Muscle layer of duodenum (tissue), 2 donors: ENCODE measurements at regions not wholly inside any gene's neighbourhood (a gene's known extent, or its start where the extent isn't known, plus 50 kb on each side); places are given as distances from the start of the nearest gene placed in this dataset.

Source experiments
- H3K27ac ChIP-seq: one replicate; pipeline ENCODE4 v1.7.0; 2013; ENCODE audit warnings: mild to moderate bottlenecking, low read length
- H3K27me3 ChIP-seq: one replicate; pipeline ENCODE4 v1.7.0; 2013; ENCODE audit warnings: low read depth, mild to moderate bottlenecking, control low read depth, low read length
- H3K36me3 ChIP-seq, 2 donors: one replicate each; pipeline ENCODE4 v1.7.0; 2013; ENCODE audit warnings: low read length in 2 of 2, control low read depth in 1 of 2, mild to moderate bottlenecking in 1 of 2; ENCODE audit not compliant: insufficient read depth in 2 of 2, control insufficient read depth in 1 of 2
- H3K4me1 ChIP-seq, 2 donors: one replicate each; pipeline ENCODE4 v1.7.0; 2013; ENCODE audit warnings: low read length in 2 of 2, mild to moderate bottlenecking in 2 of 2, control low read depth in 1 of 2, moderate library complexity in 1 of 2; ENCODE audit not compliant: insufficient read depth in 2 of 2, control insufficient read depth in 1 of 2
- H3K4me3 ChIP-seq, 2 donors: one replicate each; pipeline ENCODE4 v1.7.0; 2013; ENCODE audit warnings: low read length in 2 of 2, low read depth in 1 of 2, mild to moderate bottlenecking in 1 of 2
- H3K9me3 ChIP-seq, 2 donors: one replicate each; pipeline ENCODE4 v1.7.0; 2013; ENCODE audit warnings: low read length in 2 of 2, control low read depth in 1 of 2, mild to moderate bottlenecking in 1 of 2; ENCODE audit not compliant: control insufficient read depth in 1 of 2
- donor health status: healthy.

- H3K27ac ChIP-seq: no peak overlapping the region
- H3K9me3 ChIP-seq: no peaks in the 10 kb centered on the region
These were observed 618.9 kb upstream of the IGFBP3 start for GRCh38 chr7:46539892-46540483.

GRCh38 chr7:46537191-46537905, 616.3 kb upstream of the IGFBP3 start:
- Histone ChIP-seq H3K36me3 (no peaks in the 10 kb centered on the region), H3K9me3 (no peaks in the 10 kb centered on the region), H3K4me3 (no peak overlapping the region), H3K27me3 (no peaks in the 10 kb centered on the region), H3K27ac (no peak overlapping the region), H3K4me1 (no peaks in the 10 kb centered on the region)

More at GRCh38 chr7:46539892-46540483, 618.9 kb upstream of the IGFBP3 start:
- H3K36me3 ChIP-seq: no peaks in the 10 kb centered on the region
- H3K4me1 ChIP-seq: no peaks in the 10 kb centered on the region
- no peaks in the 10 kb centered on the region for H3K27me3 ChIP-seq
- H3K4me3 ChIP-seq: no peak overlapping the region

- peaks cover 0 to 4% of the 10 kb centered on the region in 2 donors for H3K9me3 ChIP-seq
- H3K36me3 ChIP-seq: no peaks in the 10 kb centered on the region
- no peak overlapping the region for H3K4me3 ChIP-seq
- H3K4me1 ChIP-seq: no peaks in the 10 kb centered on the region
- H3K27me3 ChIP-seq: no peaks in the 10 kb centered on the region
- no peak overlapping the region for H3K27ac ChIP-seq
These were observed 613.9 kb upstream of the IGFBP3 start for GRCh38 chr7:46534664-46535588.

- Histone ChIP-seq H3K36me3 (no peaks in the 10 kb centered on the region), H3K27me3 (no peaks in the 10 kb centered on the region), H3K9me3 (peaks cover 0 to 4% of the 10 kb centered on the region in 2 donors), H3K27ac (no peak overlapping the region), H3K4me1 (no peaks in the 10 kb centered on the region), H3K4me3 (no peak overlapping the region)
These were observed 612.9 kb upstream of the IGFBP3 start for GRCh38 chr7:46533946-46534345.

GRCh38 chr7:46532571-46532970, 611.5 kb upstream of the IGFBP3 start:
- peaks cover 0 to 12% of the 10 kb centered on the region in 2 donors for H3K9me3 ChIP-seq
- H3K4me3 ChIP-seq: no peak overlapping the region
- H3K4me1 ChIP-seq: no peaks in the 10 kb centered on the region
- H3K27ac ChIP-seq: no peak overlapping the region
- H3K36me3 ChIP-seq: no peaks in the 10 kb centered on the region
- H3K27me3 ChIP-seq: no peaks in the 10 kb centered on the region

- Histone ChIP-seq H3K4me3 (peak overlapping the region in 1 of 2 donors; percentile 2), H3K27me3 (no peaks in the 10 kb centered on the region), H3K27ac (no peak overlapping the region), H3K9me3 (peaks cover 0 to 13% of the 10 kb centered on the region in 2 donors), H3K36me3 (no peaks in the 10 kb centered on the region), H3K4me1 (no peaks in the 10 kb centered on the region)
These were observed 609.1 kb upstream of the IGFBP3 start for GRCh38 chr7:46530081-46530750.

GRCh38 chr7:46527360-46527759, 606.3 kb upstream of the IGFBP3 start:
- no peaks in the 10 kb centered on the region for H3K4me1 ChIP-seq
- H3K27ac ChIP-seq: no peak overlapping the region
- H3K27me3 ChIP-seq: no peaks in the 10 kb centered on the region
- H3K4me3 ChIP-seq: no peak overlapping the region
- H3K36me3 ChIP-seq: no peaks in the 10 kb centered on the region
- H3K9me3 ChIP-seq: peaks cover 0 to 13% of the 10 kb centered on the region in 2 donors

GRCh38 chr7:46525876-46526275, 604.8 kb upstream of the IGFBP3 start:
- H3K4me1 ChIP-seq: no peaks in the 10 kb centered on the region
- no peak overlapping the region for H3K27ac ChIP-seq
- H3K9me3 ChIP-seq: peaks cover 0 to 13% of the 10 kb centered on the region in 2 donors
- H3K27me3 ChIP-seq: no peaks in the 10 kb centered on the region
- H3K36me3 ChIP-seq: no peaks in the 10 kb centered on the region
- no peak overlapping the region for H3K4me3 ChIP-seq

GRCh38 chr7:46524350-46524749, 603.3 kb upstream of the IGFBP3 start:
- Histone ChIP-seq H3K9me3 (peaks cover 0 to 9% of the 10 kb centered on the region in 2 donors), H3K36me3 (no peaks in the 10 kb centered on the region), H3K4me3 (no peak overlapping the region), H3K27me3 (no peaks in the 10 kb centered on the region), H3K27ac (no peak overlapping the region), H3K4me1 (no peaks in the 10 kb centered on the region)

GRCh38 chr7:46522354-46522906, 601.4 kb upstream of the IGFBP3 start:
- Histone ChIP-seq H3K9me3 (no peaks in the 10 kb centered on the region), H3K4me3 (no peak overlapping the region), H3K36me3 (no peaks in the 10 kb centered on the region), H3K27me3 (no peaks in the 10 kb centered on the region), H3K4me1 (no peaks in the 10 kb centered on the region), H3K27ac (no peak overlapping the region)
